OCI-LY1 (cell line): ENCODE measurements at regions not wholly inside any gene's neighbourhood (a gene's known extent, or its start where the extent isn't known, plus 50 kb on each side); places are given as distances from the start of the nearest gene placed in this dataset.

Experiments used
- H2AFZ ChIP-seq: fragments of 200-600 bp; sonication (generic), shearing (Covaris generic); 2 replicates; pipeline ENCODE4 v1.6.0; 2014; ENCODE audit warnings: antibody characterized with exemption, mild to moderate bottlenecking, low read length
- H3F3A ChIP-seq: fragments of 200-600 bp; sonication (generic), shearing (Covaris generic); 2 replicates; pipeline ENCODE4 v1.6.0; 2014; ENCODE audit warnings: mild to moderate bottlenecking, antibody characterized with exemption, low read length, moderate library complexity; ENCODE audit not compliant: insufficient read depth
- H3K27ac ChIP-seq: fragments of 200-600 bp; sonication (generic); 2 replicates; pipeline ENCODE4 v1.5.1; 2014; ENCODE audit warnings: low read length, mixed run types, mild to moderate bottlenecking, low read depth; ENCODE audit not compliant: poor library complexity, severe bottlenecking
- H3K27me3 ChIP-seq: fragments of 200-600 bp; sonication (generic); 2 replicates; pipeline ENCODE4 v1.6.0; 2014; ENCODE audit warnings: antibody characterized with exemption, mild to moderate bottlenecking, low read length, moderate library complexity; ENCODE audit not compliant: insufficient read depth
- H3K36me3 ChIP-seq: fragments of 200-600 bp; sonication (generic); 2 replicates; pipeline ENCODE4 v1.6.1; 2014; ENCODE audit warnings: mild to moderate bottlenecking, antibody characterized with exemption, low read length, moderate library complexity, mixed read lengths; ENCODE audit not compliant: insufficient read depth
- H3K4me1 ChIP-seq: fragments of 200-600 bp; sonication (generic); 2 replicates; pipeline ENCODE4 v1.5.1; 2014; ENCODE audit warnings: mild to moderate bottlenecking, low read length, moderate library complexity; ENCODE audit not compliant: insufficient read depth, severe bottlenecking
- H3K4me2 ChIP-seq: fragments of 200-600 bp; sonication (generic), shearing (Covaris generic); 2 replicates; pipeline ENCODE4 v1.6.1; 2014; ENCODE audit warnings: low read length
- H3K4me3 ChIP-seq: fragments of 200-600 bp; sonication (generic); 2 replicates; pipeline ENCODE4 v1.5.1; 2014; ENCODE audit warnings: low read length, low read depth, mild to moderate bottlenecking, mixed read lengths; ENCODE audit not compliant: poor library complexity, severe bottlenecking
- H3K79me2 ChIP-seq: fragments of 200-600 bp; shearing (Covaris generic); 2 replicates; pipeline ENCODE4 v1.6.1; 2016; ENCODE audit warnings: mixed run types, low read length, mixed read lengths; ENCODE audit not compliant: insufficient read depth
- H3K9ac ChIP-seq: fragments of 200-600 bp; sonication (generic), shearing (Covaris generic); 2 replicates; pipeline ENCODE4 v1.6.1; 2014; ENCODE audit warnings: mild to moderate bottlenecking, low read length, mixed read lengths
- H3K9me2 ChIP-seq: fragments of 200-600 bp; sonication (generic), shearing (Covaris generic); 2 replicates; pipeline ENCODE4 v1.6.1; 2014; ENCODE audit warnings: low read depth, mild to moderate bottlenecking, low read length, mixed read lengths
- H3K9me3 ChIP-seq: fragments of 200-600 bp; shearing (Covaris generic); 2 replicates; pipeline ENCODE4 v1.6.1; 2014; ENCODE audit warnings: low read length, mixed read lengths
- H4K20me1 ChIP-seq: fragments of 200-600 bp; sonication (generic), shearing (Covaris generic); 2 replicates; pipeline ENCODE4 v1.6.0; 2016; ENCODE audit warnings: mild to moderate bottlenecking, low read length; ENCODE audit not compliant: insufficient read depth
- EZH2 ChIP-seq: fragments of 200-600 bp; sonication (generic), shearing (Covaris generic); IDR thresholded peaks from 2 replicates; pipeline ENCODE4 v1.8.0; 2017; ENCODE audit warnings: borderline replicate concordance, mixed run types, mild to moderate bottlenecking, antibody characterized with exemption, low read length, moderate library complexity, mixed read lengths
- TF ChIP-seq, protein P1 (sequence below): fragments of 200-600 bp; sonication (generic), shearing (Covaris generic); IDR thresholded peaks from 2 replicates; pipeline ENCODE4 v1.5.1; 2017; ENCODE audit warnings: mild to moderate bottlenecking, antibody characterized with exemption, low read length, moderate library complexity, mixed read lengths

- no peak overlapping the region for H3K9ac ChIP-seq
- H3K36me3 ChIP-seq = no peaks in the 10 kb centered on the region
- H3K79me2 ChIP-seq = no peaks in the 10 kb centered on the region
- H3K9me2 ChIP-seq = no peaks in the 10 kb centered on the region
- no peaks in the 10 kb centered on the region for H3K9me3 ChIP-seq
- H2AFZ ChIP-seq = no peak overlapping the region
- H3K4me3 ChIP-seq = no peak overlapping the region
- H3K4me1 ChIP-seq = no peaks in the 10 kb centered on the region
- H3K4me2 ChIP-seq = no peak overlapping the region
- no peak overlapping the region for H3K27ac ChIP-seq
- no peaks in the 10 kb centered on the region for H3F3A ChIP-seq
- H4K20me1 ChIP-seq = no peaks in the 10 kb centered on the region
- TF ChIP-seq, protein P1, sequence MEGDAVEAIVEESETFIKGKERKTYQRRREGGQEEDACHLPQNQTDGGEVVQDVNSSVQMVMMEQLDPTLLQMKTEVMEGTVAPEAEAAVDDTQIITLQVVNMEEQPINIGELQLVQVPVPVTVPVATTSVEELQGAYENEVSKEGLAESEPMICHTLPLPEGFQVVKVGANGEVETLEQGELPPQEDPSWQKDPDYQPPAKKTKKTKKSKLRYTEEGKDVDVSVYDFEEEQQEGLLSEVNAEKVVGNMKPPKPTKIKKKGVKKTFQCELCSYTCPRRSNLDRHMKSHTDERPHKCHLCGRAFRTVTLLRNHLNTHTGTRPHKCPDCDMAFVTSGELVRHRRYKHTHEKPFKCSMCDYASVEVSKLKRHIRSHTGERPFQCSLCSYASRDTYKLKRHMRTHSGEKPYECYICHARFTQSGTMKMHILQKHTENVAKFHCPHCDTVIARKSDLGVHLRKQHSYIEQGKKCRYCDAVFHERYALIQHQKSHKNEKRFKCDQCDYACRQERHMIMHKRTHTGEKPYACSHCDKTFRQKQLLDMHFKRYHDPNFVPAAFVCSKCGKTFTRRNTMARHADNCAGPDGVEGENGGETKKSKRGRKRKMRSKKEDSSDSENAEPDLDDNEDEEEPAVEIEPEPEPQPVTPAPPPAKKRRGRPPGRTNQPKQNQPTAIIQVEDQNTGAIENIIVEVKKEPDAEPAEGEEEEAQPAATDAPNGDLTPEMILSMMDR = no peak
- no peak for TF ChIP-seq EZH2
- H3K27me3 ChIP-seq = no peaks in the 10 kb centered on the region
These were observed 66.0 kb downstream of the ZNF281 start for GRCh38 chr1:200343874-200344273.

GRCh38 chr1:200342511-200343311, 67.1 kb downstream of the ZNF281 start:
- H4K20me1 ChIP-seq = no peaks in the 10 kb centered on the region
- no peak overlapping the region for H3K27ac ChIP-seq
- H3K36me3 ChIP-seq = no peaks in the 10 kb centered on the region
- no peaks in the 10 kb centered on the region for H3K4me1 ChIP-seq
- H3K9me2 ChIP-seq = no peaks in the 10 kb centered on the region
- no peak overlapping the region for H3K4me2 ChIP-seq
- H3K4me3 ChIP-seq = no peak overlapping the region
- TF ChIP-seq, protein P1 = no peak
- TF ChIP-seq EZH2 = no peak
- H3F3A ChIP-seq = no peaks in the 10 kb centered on the region
- H3K9ac ChIP-seq = no peak overlapping the region
- no peaks in the 10 kb centered on the region for H3K79me2 ChIP-seq
- no peaks in the 10 kb centered on the region for H3K9me3 ChIP-seq
- no peaks in the 10 kb centered on the region for H3K27me3 ChIP-seq
- H2AFZ ChIP-seq = no peak overlapping the region

DNA sequence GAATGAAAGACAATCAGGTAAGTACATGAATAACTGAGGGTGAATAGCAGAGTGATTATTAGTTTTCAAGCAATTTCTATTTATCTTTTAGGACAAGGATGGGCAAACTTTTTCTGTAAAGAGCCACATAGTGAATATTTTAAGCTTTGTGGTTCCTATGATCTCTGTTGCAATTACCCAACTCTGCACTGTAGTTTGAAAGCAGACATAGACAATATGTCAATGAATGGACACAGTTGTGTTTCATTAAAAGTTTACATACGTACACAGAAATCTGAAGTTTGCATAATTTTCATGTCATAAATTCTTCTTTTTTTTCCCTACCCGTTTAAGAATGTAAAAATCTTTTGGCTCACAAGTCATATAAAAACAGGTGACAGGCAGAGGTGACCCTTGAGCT, 71.4 kb downstream of the ZNF281 start:
- Histone ChIP-seq H3K9me2 (no peaks in the 10 kb centered on the region), H3K27me3 (no peaks in the 10 kb centered on the region), H3K36me3 (no peaks in the 10 kb centered on the region), H3K79me2 (no peaks in the 10 kb centered on the region), H2AFZ (no peak overlapping the region), H3K4me1 (no peaks in the 10 kb centered on the region), H3K27ac (no peak overlapping the region), H3K9ac (no peak overlapping the region), H3K4me2 (no peak overlapping the region), H3K4me3 (no peak overlapping the region), H4K20me1 (no peaks in the 10 kb centered on the region), H3K9me3 (no peaks in the 10 kb centered on the region), H3F3A (no peaks in the 10 kb centered on the region)
- TF ChIP-seq EZH2 = no peak
- TF ChIP-seq, protein P1 = no peak
